ENCODE measurements at regions not wholly inside any gene's neighbourhood (a gene's known extent, or its start where the extent isn't known, plus 50 kb on each side); places are given as distances from the start of the nearest gene placed in this dataset.

DNA sequence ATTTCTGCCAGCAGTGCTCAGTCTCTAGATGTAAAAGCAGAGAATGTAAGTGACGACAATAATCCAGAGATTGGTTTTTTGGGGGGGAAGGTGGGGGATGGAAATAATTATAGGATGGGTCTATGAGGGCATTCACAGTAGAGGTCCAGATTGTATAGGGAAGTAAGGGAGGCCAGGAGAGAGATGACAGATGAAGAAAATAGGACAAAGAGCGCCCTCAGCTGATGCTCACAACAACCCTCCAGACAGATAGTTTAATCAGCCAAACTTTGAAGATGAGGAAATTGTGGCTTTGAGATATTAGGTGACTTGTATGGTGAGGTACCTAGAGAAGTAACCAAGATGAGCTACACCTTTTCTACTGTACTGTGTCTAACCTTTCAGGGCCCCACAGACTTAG, 137.9 kb downstream of the MAGEB17 start:
- TF ChIP-seq, protein P1, sequence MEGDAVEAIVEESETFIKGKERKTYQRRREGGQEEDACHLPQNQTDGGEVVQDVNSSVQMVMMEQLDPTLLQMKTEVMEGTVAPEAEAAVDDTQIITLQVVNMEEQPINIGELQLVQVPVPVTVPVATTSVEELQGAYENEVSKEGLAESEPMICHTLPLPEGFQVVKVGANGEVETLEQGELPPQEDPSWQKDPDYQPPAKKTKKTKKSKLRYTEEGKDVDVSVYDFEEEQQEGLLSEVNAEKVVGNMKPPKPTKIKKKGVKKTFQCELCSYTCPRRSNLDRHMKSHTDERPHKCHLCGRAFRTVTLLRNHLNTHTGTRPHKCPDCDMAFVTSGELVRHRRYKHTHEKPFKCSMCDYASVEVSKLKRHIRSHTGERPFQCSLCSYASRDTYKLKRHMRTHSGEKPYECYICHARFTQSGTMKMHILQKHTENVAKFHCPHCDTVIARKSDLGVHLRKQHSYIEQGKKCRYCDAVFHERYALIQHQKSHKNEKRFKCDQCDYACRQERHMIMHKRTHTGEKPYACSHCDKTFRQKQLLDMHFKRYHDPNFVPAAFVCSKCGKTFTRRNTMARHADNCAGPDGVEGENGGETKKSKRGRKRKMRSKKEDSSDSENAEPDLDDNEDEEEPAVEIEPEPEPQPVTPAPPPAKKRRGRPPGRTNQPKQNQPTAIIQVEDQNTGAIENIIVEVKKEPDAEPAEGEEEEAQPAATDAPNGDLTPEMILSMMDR (IDR thresholded peaks at IDR 0.05) = no peak
- no peak for TF ChIP-seq POLR2A (IDR thresholded peaks at IDR 0.05; ENCODE audit: low read depth)
- no peak for TF ChIP-seq POLR2AphosphoS5 (IDR thresholded peaks at IDR 0.05)
